ENCODE measurements at regions not wholly inside any gene's neighbourhood (a gene's known extent, or its start where the extent isn't known, plus 50 kb on each side); places are given as distances from the start of the nearest gene placed in this dataset.
"Not testable (repeated sequence)": the region's sequence is repeated elsewhere in the genome, so short reads cannot be mapped to it uniquely, and the experiment has no call there.

GRCh38 chr7:153942036-153942435 is 110.2 kb upstream of the DPP6 start:
- no peak for DNase-seq (ENCODE audit: low spot score)

GRCh38 chr7:153943457-153943856 is 108.7 kb upstream of the DPP6 start:
- DNase-seq (ENCODE audit: low spot score), result no peak

- no peak for DNase-seq (ENCODE audit: low spot score)
These were observed 108.3 kb upstream of the DPP6 start for GRCh38 chr7:153943861-153944260.

- DNase-seq (ENCODE audit: low spot score), result no peak
These were observed 104.1 kb upstream of the DPP6 start for GRCh38 chr7:153948060-153948459.

GRCh38 chr7:153951316-153951715 is 100.9 kb upstream of the DPP6 start:
- DNase-seq (ENCODE audit: low spot score), result no peak

- no peak for DNase-seq (ENCODE audit: low spot score)
These were observed 97.7 kb upstream of the DPP6 start for GRCh38 chr7:153954477-153954876.

- not testable (repeated sequence) for DNase-seq (ENCODE audit: low spot score)
These were observed 94.5 kb upstream of the DPP6 start for GRCh38 chr7:153957677-153958076.

- DNase-seq (ENCODE audit: low spot score), result not testable (repeated sequence)
These were observed 93.8 kb upstream of the DPP6 start for GRCh38 chr7:153958381-153958780.

GRCh38 chr7:153958789-153959188 is 93.4 kb upstream of the DPP6 start:
- DNase-seq (ENCODE audit: low spot score), result not testable (repeated sequence)

- DNase-seq (ENCODE audit: low spot score), result not testable (repeated sequence)
These were observed 87.6 kb upstream of the DPP6 start for GRCh38 chr7:153964481-153965112.

- not testable (repeated sequence) for DNase-seq (ENCODE audit: low spot score)
These were observed 83.2 kb upstream of the DPP6 start for GRCh38 chr7:153969016-153969415.

GRCh38 chr7:153974603-153975002 is 77.6 kb upstream of the DPP6 start:
- not testable (repeated sequence) for DNase-seq (ENCODE audit: low spot score)

GRCh38 chr7:153976745-153977144 is 75.5 kb upstream of the DPP6 start:
- DNase-seq (ENCODE audit: low spot score), result not testable (repeated sequence)

- DNase-seq (ENCODE audit: low spot score), result not testable (repeated sequence)
These were observed 69.0 kb upstream of the DPP6 start for GRCh38 chr7:153983186-153983585.

- not testable (repeated sequence) for DNase-seq (ENCODE audit: low spot score)
These were observed 63.1 kb upstream of the DPP6 start for GRCh38 chr7:153989066-153989627.

- DNase-seq (ENCODE audit: low spot score), result not testable (repeated sequence)
These were observed 62.3 kb upstream of the DPP6 start for GRCh38 chr7:153989742-153990425.

GRCh38 chr7:153991471-153991870 is 60.7 kb upstream of the DPP6 start:
- not testable (repeated sequence) for DNase-seq (ENCODE audit: low spot score)

GRCh38 chr7:153993402-153993801 is 58.8 kb upstream of the DPP6 start:
- DNase-seq (ENCODE audit: low spot score), result not testable (repeated sequence)

- DNase-seq (ENCODE audit: low spot score), result not testable (repeated sequence)
These were observed 53.3 kb upstream of the DPP6 start for GRCh38 chr7:153998896-153999295.

Data from AG20443 (cell line).